ENCODE measurements at regions not wholly inside any gene's neighbourhood (a gene's known extent, or its start where the extent isn't known, plus 50 kb on each side); places are given as distances from the start of the nearest gene placed in this dataset.

DNA sequence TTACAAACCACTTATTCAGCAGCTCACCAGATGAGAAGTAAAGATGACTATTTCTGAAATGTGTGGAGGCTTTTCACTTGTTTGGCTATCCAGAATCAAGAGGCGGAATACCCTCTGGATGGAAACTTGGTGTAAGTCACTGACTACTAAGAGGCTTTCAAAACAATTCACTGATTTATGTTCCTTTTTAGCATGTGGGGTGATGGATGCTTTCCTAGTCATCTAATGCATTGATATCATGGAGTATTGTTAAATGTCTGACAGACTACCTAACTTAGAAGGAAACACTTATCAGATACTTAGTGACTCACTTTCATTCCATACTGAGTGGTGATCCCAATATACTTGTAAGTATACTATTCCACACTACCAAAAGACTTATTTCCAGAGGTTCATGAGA is 141.4 kb downstream of the PLK2 start:
- TF ChIP-seq, protein P1, sequence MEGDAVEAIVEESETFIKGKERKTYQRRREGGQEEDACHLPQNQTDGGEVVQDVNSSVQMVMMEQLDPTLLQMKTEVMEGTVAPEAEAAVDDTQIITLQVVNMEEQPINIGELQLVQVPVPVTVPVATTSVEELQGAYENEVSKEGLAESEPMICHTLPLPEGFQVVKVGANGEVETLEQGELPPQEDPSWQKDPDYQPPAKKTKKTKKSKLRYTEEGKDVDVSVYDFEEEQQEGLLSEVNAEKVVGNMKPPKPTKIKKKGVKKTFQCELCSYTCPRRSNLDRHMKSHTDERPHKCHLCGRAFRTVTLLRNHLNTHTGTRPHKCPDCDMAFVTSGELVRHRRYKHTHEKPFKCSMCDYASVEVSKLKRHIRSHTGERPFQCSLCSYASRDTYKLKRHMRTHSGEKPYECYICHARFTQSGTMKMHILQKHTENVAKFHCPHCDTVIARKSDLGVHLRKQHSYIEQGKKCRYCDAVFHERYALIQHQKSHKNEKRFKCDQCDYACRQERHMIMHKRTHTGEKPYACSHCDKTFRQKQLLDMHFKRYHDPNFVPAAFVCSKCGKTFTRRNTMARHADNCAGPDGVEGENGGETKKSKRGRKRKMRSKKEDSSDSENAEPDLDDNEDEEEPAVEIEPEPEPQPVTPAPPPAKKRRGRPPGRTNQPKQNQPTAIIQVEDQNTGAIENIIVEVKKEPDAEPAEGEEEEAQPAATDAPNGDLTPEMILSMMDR (conservative IDR thresholded peaks at IDR 0.05; ENCODE audit: low read depth, low read length): no peak
- no peak for TF ChIP-seq EZH2phosphoT487 (IDR thresholded peaks at IDR 0.05; ENCODE audit: borderline replicate concordance, low read length)

Measured in PC-3 (cell line).